HepG2 (cell line): ENCODE measurements at regions not wholly inside any gene's neighbourhood (a gene's known extent, or its start where the extent isn't known, plus 50 kb on each side); places are given as distances from the start of the nearest gene placed in this dataset.

Experiments used
- E2F5 ChIP-seq: sonication (generic); formaldehyde crosslinking; conservative IDR thresholded peaks from 2 replicates; pipeline ENCODE4 v1.4.0; 2020; ENCODE audit warnings: missing genetic modification reagents
- ETS1 ChIP-seq: sonication (generic); formaldehyde crosslinking; IDR thresholded peaks from 2 replicates; pipeline ENCODE4 v1.4.0; 2020; ENCODE audit warnings: missing genetic modification reagents
- HDAC6 ChIP-seq: fragments of 200-600 bp; sonication (generic); IDR thresholded peaks from 2 replicates; pipeline ENCODE4 v1.7.0; 2017; ENCODE audit warnings: mild to moderate bottlenecking, antibody characterized with exemption, low read length, low read depth
- JUND ChIP-seq: sonication (generic); formaldehyde crosslinking; IDR thresholded peaks from 2 replicates; pipeline ENCODE4 v1.8.0; 2022; ENCODE audit warnings: mild to moderate bottlenecking, missing genetic modification reagents
- POLR2AphosphoS5 ChIP-seq: IDR thresholded peaks from 2 replicates; pipeline ENCODE4 v1.6.1; 2012; ENCODE audit warnings: low read depth, low read length
- RAD51 ChIP-seq: fragments of 450-650 bp; IDR thresholded peaks from 2 replicates; pipeline ENCODE4 v1.6.1; 2016; ENCODE audit warnings: borderline replicate concordance
- ZNF138 ChIP-seq: sonication (generic); formaldehyde crosslinking; IDR thresholded peaks from 2 replicates; pipeline ENCODE4 v1.5.0; 2020; ENCODE audit warnings: mild to moderate bottlenecking, low read depth, missing genetic modification reagents
- ZNF274 ChIP-seq: sonication (generic); formaldehyde crosslinking; IDR thresholded peaks from 2 replicates; pipeline ENCODE4 v1.5.1; 2020; ENCODE audit warnings: mild to moderate bottlenecking, missing genetic modification reagents
- ZNF619 ChIP-seq: sonication (generic); formaldehyde crosslinking; IDR thresholded peaks from 2 replicates; pipeline ENCODE4 v1.4.0; 2020; ENCODE audit warnings: mild to moderate bottlenecking, missing genetic modification reagents
- TF ChIP-seq, protein P1 (sequence below): sonication (generic); formaldehyde crosslinking; IDR thresholded peaks from 2 replicates; pipeline ENCODE4 v1.4.0; 2020; ENCODE audit warnings: missing genetic modification reagents
- TF ChIP-seq, protein P2 (sequence below): sonication (generic); formaldehyde crosslinking; IDR thresholded peaks from 2 replicates; pipeline ENCODE4 v1.4.0; 2020; ENCODE audit warnings: missing genetic modification reagents

DNA sequence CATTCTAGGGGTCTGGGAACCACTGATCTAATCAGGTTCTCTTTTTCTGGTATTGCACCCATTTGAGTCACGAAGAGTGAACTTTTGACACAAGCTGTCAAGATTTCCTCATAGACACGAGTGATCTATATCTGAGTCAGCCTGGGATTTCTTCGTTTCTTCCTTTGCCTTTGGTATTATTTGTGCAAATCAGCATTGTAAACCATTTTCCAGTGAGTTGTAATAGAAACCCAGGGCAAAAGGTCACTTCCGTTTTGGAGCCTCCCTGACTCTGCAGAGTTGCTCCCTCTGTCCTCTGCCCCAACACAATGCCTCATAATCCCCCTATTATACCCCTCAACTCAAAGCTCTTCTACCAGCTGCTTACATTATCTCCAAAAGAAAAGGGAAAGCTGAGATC is 615.1 kb downstream of the EFNB2 start:
- TF ChIP-seq ETS1 (no peak), POLR2AphosphoS5 (no peak), ZNF274 (no peak), E2F5 (no peak), HDAC6 (no peak), JUND (CRISPR knock-in tag) (no peak), RAD51 (no peak), ZNF138 (no peak), ZNF619 (CRISPR knock-in tag) (no peak)
- TF ChIP-seq, protein P1, sequence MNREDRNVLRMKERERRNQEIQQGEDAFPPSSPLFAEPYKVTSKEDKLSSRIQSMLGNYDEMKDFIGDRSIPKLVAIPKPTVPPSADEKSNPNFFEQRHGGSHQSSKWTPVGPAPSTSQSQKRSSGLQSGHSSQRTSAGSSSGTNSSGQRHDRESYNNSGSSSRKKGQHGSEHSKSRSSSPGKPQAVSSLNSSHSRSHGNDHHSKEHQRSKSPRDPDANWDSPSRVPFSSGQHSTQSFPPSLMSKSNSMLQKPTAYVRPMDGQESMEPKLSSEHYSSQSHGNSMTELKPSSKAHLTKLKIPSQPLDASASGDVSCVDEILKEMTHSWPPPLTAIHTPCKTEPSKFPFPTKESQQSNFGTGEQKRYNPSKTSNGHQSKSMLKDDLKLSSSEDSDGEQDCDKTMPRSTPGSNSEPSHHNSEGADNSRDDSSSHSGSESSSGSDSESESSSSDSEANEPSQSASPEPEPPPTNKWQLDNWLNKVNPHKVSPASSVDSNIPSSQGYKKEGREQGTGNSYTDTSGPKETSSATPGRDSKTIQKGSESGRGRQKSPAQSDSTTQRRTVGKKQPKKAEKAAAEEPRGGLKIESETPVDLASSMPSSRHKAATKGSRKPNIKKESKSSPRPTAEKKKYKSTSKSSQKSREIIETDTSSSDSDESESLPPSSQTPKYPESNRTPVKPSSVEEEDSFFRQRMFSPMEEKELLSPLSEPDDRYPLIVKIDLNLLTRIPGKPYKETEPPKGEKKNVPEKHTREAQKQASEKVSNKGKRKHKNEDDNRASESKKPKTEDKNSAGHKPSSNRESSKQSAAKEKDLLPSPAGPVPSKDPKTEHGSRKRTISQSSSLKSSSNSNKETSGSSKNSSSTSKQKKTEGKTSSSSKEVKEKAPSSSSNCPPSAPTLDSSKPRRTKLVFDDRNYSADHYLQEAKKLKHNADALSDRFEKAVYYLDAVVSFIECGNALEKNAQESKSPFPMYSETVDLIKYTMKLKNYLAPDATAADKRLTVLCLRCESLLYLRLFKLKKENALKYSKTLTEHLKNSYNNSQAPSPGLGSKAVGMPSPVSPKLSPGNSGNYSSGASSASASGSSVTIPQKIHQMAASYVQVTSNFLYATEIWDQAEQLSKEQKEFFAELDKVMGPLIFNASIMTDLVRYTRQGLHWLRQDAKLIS, result no peak
- TF ChIP-seq, protein P2, sequence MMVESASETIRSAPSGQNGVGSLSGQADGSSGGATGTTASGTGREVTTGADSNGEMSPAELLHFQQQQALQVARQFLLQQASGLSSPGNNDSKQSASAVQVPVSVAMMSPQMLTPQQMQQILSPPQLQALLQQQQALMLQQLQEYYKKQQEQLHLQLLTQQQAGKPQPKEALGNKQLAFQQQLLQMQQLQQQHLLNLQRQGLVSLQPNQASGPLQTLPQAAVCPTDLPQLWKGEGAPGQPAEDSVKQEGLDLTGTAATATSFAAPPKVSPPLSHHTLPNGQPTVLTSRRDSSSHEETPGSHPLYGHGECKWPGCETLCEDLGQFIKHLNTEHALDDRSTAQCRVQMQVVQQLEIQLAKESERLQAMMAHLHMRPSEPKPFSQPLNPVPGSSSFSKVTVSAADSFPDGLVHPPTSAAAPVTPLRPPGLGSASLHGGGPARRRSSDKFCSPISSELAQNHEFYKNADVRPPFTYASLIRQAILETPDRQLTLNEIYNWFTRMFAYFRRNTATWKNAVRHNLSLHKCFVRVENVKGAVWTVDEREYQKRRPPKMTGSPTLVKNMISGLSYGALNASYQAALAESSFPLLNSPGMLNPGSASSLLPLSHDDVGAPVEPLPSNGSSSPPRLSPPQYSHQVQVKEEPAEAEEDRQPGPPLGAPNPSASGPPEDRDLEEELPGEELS (CRISPR knock-in tag), result no peak
